T-helper 1 cell treated with Interleukin-12 subunit alpha and Interleukin-12 subunit beta and Interleukin-4 antibody, amounts not matched to agents 30 ng/mL and 1 ng/mL, for 36 hours (primary cell): ENCODE measurements at regions not wholly inside any gene's neighbourhood (a gene's known extent, or its start where the extent isn't known, plus 50 kb on each side); places are given as distances from the start of the nearest gene placed in this dataset.

Experiments
- intact Hi-C: fragments of 100-400 bp; cut with micrococcal nuclease; formaldehyde crosslinking; loops from one replicate; pipeline ENCODE4 v1.15.1; 2024

GRCh38 chr12:25906651-25907340, 51.7 kb upstream of the RASSF8 start:
- intact Hi-C loops: no loop called here
